Vagina (tissue), 2 donors: ENCODE measurements at regions not wholly inside any gene's neighbourhood (a gene's known extent, or its start where the extent isn't known, plus 50 kb on each side); places are given as distances from the start of the nearest gene placed in this dataset.

Source experiments
- POLR2A ChIP-seq, 2 donors: fragments of 450-650 bp; IDR thresholded peaks; one replicate each; pipeline ENCODE4 v1.6.1; 2017; ENCODE audit warnings: antibody characterized with exemption in 2 of 2, mild to moderate bottlenecking in 2 of 2, moderate library complexity in 2 of 2
- POLR2AphosphoS5 ChIP-seq, 2 donors: sonication (generic); formaldehyde crosslinking; IDR thresholded peaks; one replicate each; pipeline ENCODE4 v1.9.0; 2017; ENCODE audit warnings: antibody characterized with exemption in 2 of 2, mild to moderate bottlenecking in 2 of 2, low read depth in 1 of 2; ENCODE audit not compliant: insufficient read depth in 1 of 2
- TF ChIP-seq, protein P1 (sequence below), 3 experiments: fragments of 450-650 bp in 2 of 3; fragments of 200-600 bp in 1 of 3; sonication (generic) in 1 of 3; IDR thresholded peaks; one replicate each; pipeline ENCODE4 v1.5.1; 2017 to 2019; ENCODE audit warnings: antibody characterized with exemption in 3 of 3, mild to moderate bottlenecking in 2 of 3, moderate library complexity in 2 of 3

DNA sequence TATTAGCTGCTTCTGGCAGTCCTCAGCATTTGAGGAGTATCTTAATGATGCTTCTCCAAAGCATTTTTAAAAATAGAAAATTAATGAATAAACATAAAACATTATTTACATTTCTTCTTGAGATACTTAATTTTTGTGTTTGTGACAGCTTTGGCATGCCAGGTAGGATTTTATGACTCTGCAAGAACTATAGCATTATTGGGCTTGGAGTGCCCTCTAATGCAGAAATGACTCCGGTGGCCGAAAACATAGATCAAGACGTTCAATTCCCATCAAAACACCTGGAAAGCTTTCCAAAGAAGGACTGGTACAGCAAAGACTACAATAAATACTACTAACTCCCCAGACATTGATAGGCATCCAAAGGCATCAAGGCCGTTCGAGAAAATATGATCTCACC is 366.4 kb upstream of the CXADR start:
- TF ChIP-seq, protein P1, sequence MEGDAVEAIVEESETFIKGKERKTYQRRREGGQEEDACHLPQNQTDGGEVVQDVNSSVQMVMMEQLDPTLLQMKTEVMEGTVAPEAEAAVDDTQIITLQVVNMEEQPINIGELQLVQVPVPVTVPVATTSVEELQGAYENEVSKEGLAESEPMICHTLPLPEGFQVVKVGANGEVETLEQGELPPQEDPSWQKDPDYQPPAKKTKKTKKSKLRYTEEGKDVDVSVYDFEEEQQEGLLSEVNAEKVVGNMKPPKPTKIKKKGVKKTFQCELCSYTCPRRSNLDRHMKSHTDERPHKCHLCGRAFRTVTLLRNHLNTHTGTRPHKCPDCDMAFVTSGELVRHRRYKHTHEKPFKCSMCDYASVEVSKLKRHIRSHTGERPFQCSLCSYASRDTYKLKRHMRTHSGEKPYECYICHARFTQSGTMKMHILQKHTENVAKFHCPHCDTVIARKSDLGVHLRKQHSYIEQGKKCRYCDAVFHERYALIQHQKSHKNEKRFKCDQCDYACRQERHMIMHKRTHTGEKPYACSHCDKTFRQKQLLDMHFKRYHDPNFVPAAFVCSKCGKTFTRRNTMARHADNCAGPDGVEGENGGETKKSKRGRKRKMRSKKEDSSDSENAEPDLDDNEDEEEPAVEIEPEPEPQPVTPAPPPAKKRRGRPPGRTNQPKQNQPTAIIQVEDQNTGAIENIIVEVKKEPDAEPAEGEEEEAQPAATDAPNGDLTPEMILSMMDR (IDR thresholded peaks at IDR 0.05) = no peak
- TF ChIP-seq POLR2AphosphoS5 (IDR thresholded peaks at IDR 0.05; ENCODE audit: insufficient read depth in 1 of 2, low read depth in 1 of 2) = no peak
- TF ChIP-seq POLR2A (IDR thresholded peaks at IDR 0.05) = no peak
